PC-3 (cell line): ENCODE measurements at regions not wholly inside any gene's neighbourhood (a gene's known extent, or its start where the extent isn't known, plus 50 kb on each side); places are given as distances from the start of the nearest gene placed in this dataset.
A peak's percentile ranks its signal among the peaks of the same experiment; 100 is the strongest.

ENCODE experiments used
- ATAC-seq: fragments of 200-7000 bp; cut with Tn5 transposase; 2 replicates; pipeline ENCODE4 v1.9.1; 2020; ENCODE audit warnings: mild to moderate bottlenecking, moderate library complexity
- BruUV-seq: library from RNA; stranded (reverse); fragments of 400-500 nt; replicated peaks from 2 replicates; lab custom pipeline; 2021; lab: Mats Ljungman, UMichigan
- CTCF ChIA-PET: fragments of 300-600 bp; sonication (Branson Sonifier 250); formaldehyde crosslinking; loops from one replicate; lab custom pipeline; 2022; ENCODE audit warnings: antibody characterized with exemption; lab: Charles Lee
- POLR2A ChIA-PET: fragments of 300-600 bp; sonication (Branson Sonifier 250); formaldehyde crosslinking; loops from one replicate; lab custom pipeline; 2022; ENCODE audit warnings: antibody characterized with exemption; ENCODE audit not compliant: unreplicated experiment; lab: Charles Lee
- DNase-seq: peaks from one replicate; pipeline ENCODE4 v3.0.0-alpha.2; 2015
- H2AFZ ChIP-seq: fragments of 300-600 bp; sonication (generic); 2 replicates; pipeline ENCODE4 v1.6.0; 2016; ENCODE audit warnings: antibody characterized with exemption, low read length
- H3F3A ChIP-seq: fragments of 300-600 bp; sonication (generic); one replicate; pipeline ENCODE4 v1.6.0; 2017; ENCODE audit warnings: antibody characterized with exemption, low read length, control low read depth, mild to moderate bottlenecking; ENCODE audit not compliant: unreplicated experiment
- H3K27ac ChIP-seq: fragments of 300-600 bp; sonication (generic); 2 replicates; pipeline ENCODE4 v1.5.1; 2016; ENCODE audit warnings: mild to moderate bottlenecking, low read length
- H3K27me3 ChIP-seq: fragments of 300-600 bp; sonication (generic); 2 replicates; pipeline ENCODE4 v1.6.1; 2016; ENCODE audit warnings: low read length, mixed read lengths
- H3K36me3 ChIP-seq: fragments of 300-600 bp; sonication (generic); 2 replicates; pipeline ENCODE4 v1.6.1; 2016; ENCODE audit warnings: low read depth, mixed run types, low read length, mixed read lengths
- H3K4me1 ChIP-seq: fragments of 300-600 bp; sonication (generic); 2 replicates; pipeline ENCODE4 v1.5.1; 2016; ENCODE audit warnings: low read length; ENCODE audit not compliant: insufficient read depth
- H3K4me2 ChIP-seq: fragments of 300-600 bp; sonication (generic); 2 replicates; pipeline ENCODE4 v1.6.0; 2016; ENCODE audit warnings: low read length
- H3K4me3 ChIP-seq: fragments of 300-600 bp; sonication (generic); 2 replicates; pipeline ENCODE4 v1.5.1; 2016; ENCODE audit warnings: mild to moderate bottlenecking, low read length, mixed read lengths
- H3K79me2 ChIP-seq: fragments of 300-600 bp; sonication (generic); 2 replicates; pipeline ENCODE4 v1.6.1; 2017; ENCODE audit warnings: low read length, mixed read lengths
- H3K9ac ChIP-seq: fragments of 300-600 bp; sonication (generic); 2 replicates; pipeline ENCODE4 v1.6.0; 2016; ENCODE audit warnings: mild to moderate bottlenecking, low read length
- H3K9me2 ChIP-seq: fragments of 300-600 bp; sonication (generic); replicated peaks from 2 replicates; pipeline ENCODE4 v1.6.1; 2016; ENCODE audit warnings: mixed run types, low read length, mixed read lengths
- H3K9me3 ChIP-seq: fragments of 300-600 bp; sonication (generic); 2 replicates; pipeline ENCODE4 v1.6.1; 2016; ENCODE audit warnings: low read length, mixed read lengths
- H4K20me1 ChIP-seq: fragments of 300-600 bp; sonication (generic); 2 replicates; pipeline ENCODE4 v1.6.1; 2016; ENCODE audit warnings: low read length, mixed read lengths
- CTCF ChIP-seq: fragments of 300-600 bp; sonication (generic); conservative IDR thresholded peaks from 2 replicates; pipeline ENCODE4 v1.5.1; 2017; ENCODE audit warnings: antibody characterized with exemption, low read depth, mild to moderate bottlenecking, low read length
- EZH2 ChIP-seq: fragments of 300-600 bp; sonication (generic); IDR thresholded peaks from one replicate; pipeline ENCODE4 v1.6.1; 2017; ENCODE audit warnings: antibody characterized with exemption, mild to moderate bottlenecking, low read length; ENCODE audit not compliant: unreplicated experiment
- EZH2phosphoT487 ChIP-seq: fragments of 300-600 bp; sonication (generic); IDR thresholded peaks from 2 replicates; pipeline ENCODE4 v1.6.1; 2018; ENCODE audit warnings: mild to moderate bottlenecking, antibody characterized with exemption, low read length, borderline replicate concordance
- intact Hi-C: fragments of 100-400 bp; cut with micrococcal nuclease; formaldehyde crosslinking; loops from 2 replicates; pipeline ENCODE4 v1.9.0; 2023

- no peaks in the 10 kb centered on the region for H3F3A ChIP-seq
- no peak overlapping the region; the same call in 1 of the 2 replicates for H2AFZ ChIP-seq
- no peaks in the 10 kb centered on the region for H3K4me1 ChIP-seq
- POLR2A ChIA-PET, result no interaction called here
- 0 out of 2 replicates have a peak, but pooled peaks cover 9% of the 10 kb centered on the region for H3K9me3 ChIP-seq
- H3K79me2 ChIP-seq, result no peaks in the 10 kb centered on the region
- H3K4me2 ChIP-seq, result peak overlapping the region; percentile 26; the same call in 1 of the 2 replicates
- BruUV-seq, result no TSS peak
- H3K9me2 ChIP-seq, result no peaks in the 10 kb centered on the region
- H3K9ac ChIP-seq, result no peak overlapping the region
- H3K27me3 ChIP-seq, result no peaks in the 10 kb centered on the region
- intact Hi-C loops, result no loop called here
- H4K20me1 ChIP-seq, result no peaks in the 10 kb centered on the region
- CTCF ChIA-PET, result no interaction called here
- H3K36me3 ChIP-seq, result no peaks in the 10 kb centered on the region
- ATAC-seq, result no peak
- TF ChIP-seq EZH2 (no peak), EZH2phosphoT487 (no peak), CTCF (no peak)
- no peak for DNase-seq
- peak overlapping the region; percentile 25 for H3K4me3 ChIP-seq
- no peak overlapping the region for H3K27ac ChIP-seq
Observed at GRCh38 chr17:53571342-53571741, 251.4 kb upstream of the KIF2B start.

GRCh38 chr17:53570731-53571130, 252.0 kb upstream of the KIF2B start:
- ATAC-seq, result no peak
- Histone ChIP-seq H3K9me3 (0 out of 2 replicates have a peak, but pooled peaks cover 9% of the 10 kb centered on the region), H3K4me3 (0 out of 2 replicates have a peak overlapping the region, but pooled peaks have one; percentile 25), H3K4me2 (no peak overlapping the region), H3K79me2 (no peaks in the 10 kb centered on the region), H3K27me3 (no peaks in the 10 kb centered on the region), H4K20me1 (no peaks in the 10 kb centered on the region), H3K4me1 (no peaks in the 10 kb centered on the region), H2AFZ (no peak overlapping the region), H3K9ac (no peak overlapping the region), H3F3A (no peaks in the 10 kb centered on the region), H3K9me2 (no peaks in the 10 kb centered on the region), H3K27ac (no peak overlapping the region), H3K36me3 (no peaks in the 10 kb centered on the region)
- ChIA-PET POLR2A (interaction anchor here (0.6 kb wide), 1 partner anchor 1129 kb away, joined by 3 read pairs; no protein-coding TSS in a partner anchor), CTCF (no interaction called here)
- BruUV-seq, result no TSS peak
- TF ChIP-seq CTCF, result no peak
- no peak for TF ChIP-seq EZH2
- TF ChIP-seq EZH2phosphoT487, result no peak
- DNase-seq, result no peak
- intact Hi-C loops, result no loop called here

GRCh38 chr17:53560953-53561352, 261.8 kb upstream of the KIF2B start:
- Histone ChIP-seq H3K9me2 (no peaks in the 10 kb centered on the region), H3K9ac (no peak overlapping the region), H3K36me3 (no peaks in the 10 kb centered on the region), H3K4me2 (no peak overlapping the region), H3K79me2 (no peaks in the 10 kb centered on the region), H3K27me3 (no peaks in the 10 kb centered on the region), H2AFZ (no peak overlapping the region), H3K9me3 (peaks cover 20% of the 10 kb centered on the region; the same call in 1 of the 2 replicates), H4K20me1 (no peaks in the 10 kb centered on the region), H3K27ac (no peak overlapping the region), H3K4me3 (no peak overlapping the region), H3F3A (no peaks in the 10 kb centered on the region), H3K4me1 (no peaks in the 10 kb centered on the region)
- no TSS peak for BruUV-seq
- DNase-seq (no peak), ATAC-seq (no peak)
- CTCF ChIA-PET, result no interaction called here
- intact Hi-C loops, result no loop called here
- TF ChIP-seq EZH2phosphoT487 (no peak), EZH2 (no peak), CTCF (no peak)
- POLR2A ChIA-PET, result no interaction called here
